HG03342 (cell line): ENCODE measurements at regions not wholly inside any gene's neighbourhood (a gene's known extent, or its start where the extent isn't known, plus 50 kb on each side); places are given as distances from the start of the nearest gene placed in this dataset.

ENCODE experiments used
- ATAC-seq: cut with Tn5 transposase; IDR thresholded peaks from one replicate; pipeline ENCODE4 v1.9.1; 2021; ENCODE audit warnings: mild to moderate bottlenecking, moderate library complexity; ENCODE audit not compliant: unreplicated experiment

DNA sequence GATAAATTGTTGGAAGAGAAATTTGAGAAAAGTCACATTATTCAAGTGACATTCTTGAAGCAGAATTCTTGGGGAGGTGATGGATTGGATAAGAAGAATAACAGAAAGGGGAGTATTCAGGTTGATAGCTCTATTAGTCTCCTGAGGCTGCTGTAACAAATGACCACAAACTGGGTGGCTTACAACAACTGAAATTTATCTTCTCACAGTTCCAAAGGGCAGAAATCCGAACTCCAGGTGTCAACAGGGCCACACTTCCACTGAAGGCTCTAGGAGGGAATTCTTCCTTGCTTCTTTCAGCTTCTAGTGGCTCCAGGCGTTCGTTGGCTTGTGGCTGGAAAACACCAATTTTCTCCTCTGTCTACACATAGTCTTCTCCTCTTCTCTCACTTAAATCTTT is 99.8 kb downstream of the TES start:
- no peak for ATAC-seq

DNA sequence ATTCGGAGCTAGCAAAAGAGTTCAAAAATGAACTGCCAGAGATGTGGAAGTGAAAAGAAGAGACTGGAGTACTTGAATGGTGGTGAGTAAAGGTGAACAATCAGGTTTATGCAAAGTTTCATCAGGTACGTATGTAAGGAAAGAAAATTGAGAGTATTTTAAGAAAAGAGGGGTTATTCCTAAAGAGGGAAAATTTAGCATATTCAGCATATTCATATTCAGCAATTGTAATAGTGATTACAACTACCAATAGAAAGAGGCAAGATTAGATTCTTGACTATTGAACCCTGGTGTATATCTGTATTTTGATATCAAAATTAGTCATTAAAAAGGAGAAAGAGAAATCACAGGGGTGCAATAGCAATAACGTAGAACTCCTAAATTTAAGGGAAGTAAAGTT is 100.9 kb downstream of the TES start:
- no peak for ATAC-seq

DNA sequence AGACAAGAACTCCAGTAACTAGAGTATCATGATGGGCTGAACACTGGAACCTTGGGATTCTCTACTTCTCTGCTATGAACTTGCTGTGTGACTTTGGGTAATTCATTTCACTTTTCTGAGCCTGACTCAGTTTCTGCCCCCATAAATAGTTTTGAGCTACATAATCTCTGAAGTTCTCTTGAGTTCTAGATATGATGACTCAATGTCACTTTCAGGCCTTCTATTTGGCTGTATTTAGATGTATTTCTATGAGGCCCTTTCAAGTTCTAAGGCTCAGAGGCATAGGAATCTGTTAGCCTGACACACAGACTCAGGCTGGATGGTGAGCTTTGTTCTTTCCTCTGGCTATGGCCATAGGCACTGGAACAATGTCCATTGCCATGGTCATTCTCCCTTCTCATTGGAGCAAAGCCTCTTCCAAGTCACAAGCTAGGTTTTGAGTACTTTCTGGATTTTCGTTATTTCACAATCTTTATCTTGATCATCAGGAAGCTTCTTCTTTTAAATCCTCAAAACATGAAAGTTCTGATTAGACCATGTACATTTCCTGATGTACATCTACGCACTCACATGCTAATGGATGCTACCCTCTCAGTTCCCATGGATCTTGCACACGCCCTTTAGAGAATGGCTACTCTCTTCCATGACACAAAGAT is 101.6 kb downstream of the TES start:
- no peak for ATAC-seq

DNA sequence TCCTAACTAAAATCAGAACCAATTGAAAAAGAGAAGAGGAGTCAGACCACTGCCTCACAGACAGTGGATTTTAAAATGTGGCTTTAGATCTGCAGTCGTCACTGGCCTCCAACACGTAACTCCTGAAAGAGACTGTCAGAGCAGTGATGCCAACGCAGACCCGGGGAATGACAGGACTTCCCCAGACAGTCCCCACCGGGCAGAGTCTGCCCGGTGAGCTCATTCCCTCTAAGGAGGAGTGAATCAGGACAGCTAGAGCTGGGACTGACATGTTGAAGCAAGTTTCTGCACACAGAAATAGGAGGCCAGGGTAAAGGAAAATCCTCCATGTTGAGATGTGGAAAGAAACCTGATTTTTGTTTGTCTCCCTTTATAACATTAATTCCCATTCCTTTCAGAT is 105.0 kb downstream of the TES start:
- no peak for ATAC-seq

DNA sequence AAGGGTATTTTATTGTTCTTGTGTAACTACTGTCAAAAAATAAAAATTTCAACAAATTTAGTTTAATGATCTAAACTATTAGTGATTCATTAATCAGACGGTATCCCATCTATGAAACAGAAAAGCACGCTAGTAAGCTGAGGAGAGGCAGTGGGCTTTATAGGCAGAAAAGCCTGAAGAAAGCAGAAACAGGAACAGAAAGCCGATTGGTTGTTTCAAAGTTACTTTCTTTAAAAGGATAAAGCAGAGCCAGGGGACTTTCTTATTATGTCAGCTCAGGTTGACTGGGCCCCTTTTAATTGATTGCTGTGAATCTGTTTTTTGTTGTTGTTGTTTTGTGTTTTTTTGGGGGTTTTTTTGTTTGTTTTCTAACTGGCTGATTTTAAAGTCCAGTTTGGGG is 105.5 kb downstream of the TES start:
- peak; percentile 29 for ATAC-seq

DNA sequence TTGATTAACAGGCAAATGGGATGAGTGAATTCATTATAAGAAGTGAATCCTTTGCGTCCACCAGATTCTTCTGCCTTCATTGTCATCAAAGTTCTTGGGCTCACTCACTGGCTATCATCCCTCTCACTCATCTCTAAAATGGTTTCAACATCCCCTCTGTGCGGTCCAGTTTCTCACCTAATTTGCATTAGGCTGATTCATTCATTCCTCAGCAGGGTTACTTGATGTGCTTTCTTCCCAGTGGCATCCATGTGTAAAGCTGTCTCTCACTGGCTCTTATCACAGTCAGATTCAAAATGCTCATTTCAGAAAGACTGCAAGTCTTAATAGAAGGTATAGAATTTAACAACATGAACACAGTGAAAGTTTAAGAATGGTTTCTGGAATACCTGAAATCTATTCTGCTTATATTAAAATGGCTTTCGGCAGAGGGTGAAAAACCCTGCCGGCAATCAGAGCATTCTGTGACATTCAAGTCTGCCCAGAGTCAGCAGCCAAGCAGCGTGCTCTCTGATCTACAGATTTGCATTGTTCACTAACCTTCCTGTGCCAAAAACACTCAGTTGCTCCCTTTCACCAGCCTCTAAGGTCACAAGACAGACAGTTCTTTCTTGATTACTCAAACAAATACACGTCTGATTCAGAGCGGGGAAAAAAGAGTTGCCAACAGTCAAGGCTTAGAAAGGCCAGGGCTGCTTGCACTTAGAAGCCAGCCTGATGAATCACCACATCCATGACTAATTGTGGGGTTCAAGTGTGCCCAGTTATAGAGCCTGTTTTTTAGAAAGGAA is 106.7 kb downstream of the TES start:
- ATAC-seq, result peak; percentile 91

DNA sequence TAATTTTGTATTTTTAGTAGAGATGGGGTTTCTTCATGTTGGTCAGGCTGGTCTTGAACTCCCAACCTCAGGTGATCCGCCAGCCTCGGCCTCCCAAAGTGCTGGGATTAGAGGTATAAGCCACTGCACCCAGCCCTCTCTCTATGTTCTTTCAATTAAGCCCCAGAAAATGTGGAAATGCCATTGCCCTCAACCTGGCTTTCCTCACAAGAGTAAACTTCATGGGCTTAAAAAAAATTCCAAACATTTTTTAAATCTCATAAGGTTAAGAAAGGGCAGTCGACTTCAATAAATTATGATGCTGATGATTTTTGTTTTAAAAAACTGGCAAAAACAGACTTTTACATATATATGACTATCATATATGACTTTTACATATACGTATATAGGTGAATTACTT is 107.6 kb downstream of the TES start:
- no peak for ATAC-seq

DNA sequence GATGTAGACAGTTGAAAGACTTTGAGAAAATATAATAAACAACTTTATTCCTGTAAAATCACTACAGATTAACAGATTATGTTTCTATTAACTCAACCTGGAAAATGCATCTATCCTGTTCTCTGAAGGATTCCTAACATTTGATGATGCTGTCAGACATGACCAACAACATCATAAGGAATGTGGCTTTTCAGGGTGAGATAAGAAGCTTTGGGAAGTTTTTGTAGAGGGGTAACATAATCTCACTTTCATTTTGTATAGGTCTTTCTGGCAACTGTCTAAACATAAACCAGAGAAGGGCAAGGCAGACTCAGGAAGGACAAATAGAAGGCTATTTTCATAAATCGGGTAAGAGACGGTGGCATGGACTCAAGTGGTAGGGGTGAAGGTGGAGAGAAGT is 112.2 kb downstream of the TES start:
- no peak for ATAC-seq

DNA sequence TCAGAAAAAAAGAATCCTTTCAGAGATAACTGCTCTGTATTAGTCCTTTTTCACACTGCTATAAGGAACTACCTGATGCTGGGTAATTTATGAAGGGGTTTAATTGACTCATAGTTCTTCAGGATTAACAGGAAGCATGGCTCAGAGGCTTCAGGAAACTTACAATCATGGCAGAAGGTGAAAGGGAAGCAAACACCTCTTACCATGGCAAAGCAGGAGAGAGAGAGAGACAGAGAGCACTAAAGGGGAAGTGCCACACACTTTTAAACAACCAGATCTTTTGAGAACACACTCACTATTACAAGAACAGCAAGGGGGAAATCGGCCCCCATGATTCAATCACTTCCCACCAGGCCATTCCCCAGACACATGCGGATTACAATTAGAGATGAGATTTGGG is 114.2 kb downstream of the TES start:
- no peak for ATAC-seq

DNA sequence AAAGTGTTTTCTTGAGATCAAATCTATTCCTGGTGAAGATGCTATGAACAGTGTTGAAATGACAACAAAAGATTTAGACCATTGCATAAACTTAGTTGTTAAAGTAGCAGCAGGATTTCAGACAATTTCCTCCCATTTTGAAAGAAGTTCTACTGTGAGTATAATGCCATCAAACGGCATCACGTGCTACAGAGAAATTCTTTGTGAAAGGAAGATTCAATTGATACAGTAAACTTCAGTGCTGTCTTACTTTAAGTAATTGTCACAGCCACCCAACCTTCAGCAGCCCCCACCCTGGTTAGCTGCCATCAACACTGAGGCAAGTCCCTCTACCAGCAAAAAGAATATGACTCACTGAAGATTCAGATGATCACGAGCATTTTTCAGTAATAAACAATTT is 115.2 kb downstream of the TES start:
- no peak for ATAC-seq

DNA sequence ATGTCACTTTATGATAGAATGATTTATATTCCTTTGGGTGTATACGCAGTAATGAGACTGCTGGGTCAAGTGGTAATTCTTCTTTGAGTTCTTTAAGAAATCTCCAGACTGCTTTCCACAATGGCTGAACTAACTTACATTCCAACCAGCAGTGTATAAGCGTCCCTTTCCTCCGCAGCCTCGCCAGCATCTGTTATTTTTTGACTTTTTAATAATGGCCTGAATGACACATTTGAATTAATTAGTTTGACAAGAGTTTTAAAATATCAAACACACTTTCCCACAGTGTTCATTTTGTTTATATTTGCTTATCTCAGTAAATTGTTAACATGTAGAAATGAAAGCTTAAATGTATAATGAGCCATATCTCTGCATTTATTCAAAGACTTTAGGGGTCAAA is 116.8 kb downstream of the TES start:
- no peak for ATAC-seq

DNA sequence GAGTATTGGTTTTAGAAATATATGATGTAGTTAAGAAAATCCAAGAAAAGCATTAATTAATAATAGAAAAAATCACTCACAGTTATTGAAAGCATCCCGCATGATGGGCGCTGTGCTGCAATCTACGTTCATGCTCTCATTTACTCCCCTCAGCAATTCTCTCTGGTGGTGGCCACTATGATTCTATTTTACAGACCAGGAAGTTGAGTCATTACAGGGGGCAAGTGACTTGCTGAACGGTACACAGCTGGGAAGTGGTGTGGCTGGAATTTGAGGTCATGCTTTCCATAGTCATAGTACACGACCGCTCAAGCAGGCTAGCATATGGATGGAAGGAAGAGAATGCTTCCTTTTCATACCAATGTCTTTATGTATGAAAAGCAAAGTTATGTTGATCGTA is 117.4 kb downstream of the TES start:
- no peak for ATAC-seq

DNA sequence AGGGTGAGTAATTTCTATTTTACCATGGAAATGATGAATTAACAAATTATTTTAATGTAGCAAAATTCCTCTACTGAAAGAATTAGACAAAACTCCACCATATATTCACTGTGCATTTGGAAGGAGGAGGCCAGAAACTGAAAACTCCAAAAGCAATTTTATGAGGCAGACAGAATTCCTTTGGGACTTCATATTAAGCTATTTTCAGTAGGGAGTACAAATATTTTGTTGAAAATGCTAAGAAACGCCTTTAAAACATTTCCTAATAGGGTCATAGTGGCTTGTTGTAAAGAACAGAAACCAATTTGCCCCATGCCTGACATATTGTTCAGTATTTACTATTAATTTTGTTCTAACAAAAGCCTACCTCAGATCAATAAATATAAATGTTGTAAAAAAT is 117.8 kb downstream of the TES start:
- no peak for ATAC-seq

DNA sequence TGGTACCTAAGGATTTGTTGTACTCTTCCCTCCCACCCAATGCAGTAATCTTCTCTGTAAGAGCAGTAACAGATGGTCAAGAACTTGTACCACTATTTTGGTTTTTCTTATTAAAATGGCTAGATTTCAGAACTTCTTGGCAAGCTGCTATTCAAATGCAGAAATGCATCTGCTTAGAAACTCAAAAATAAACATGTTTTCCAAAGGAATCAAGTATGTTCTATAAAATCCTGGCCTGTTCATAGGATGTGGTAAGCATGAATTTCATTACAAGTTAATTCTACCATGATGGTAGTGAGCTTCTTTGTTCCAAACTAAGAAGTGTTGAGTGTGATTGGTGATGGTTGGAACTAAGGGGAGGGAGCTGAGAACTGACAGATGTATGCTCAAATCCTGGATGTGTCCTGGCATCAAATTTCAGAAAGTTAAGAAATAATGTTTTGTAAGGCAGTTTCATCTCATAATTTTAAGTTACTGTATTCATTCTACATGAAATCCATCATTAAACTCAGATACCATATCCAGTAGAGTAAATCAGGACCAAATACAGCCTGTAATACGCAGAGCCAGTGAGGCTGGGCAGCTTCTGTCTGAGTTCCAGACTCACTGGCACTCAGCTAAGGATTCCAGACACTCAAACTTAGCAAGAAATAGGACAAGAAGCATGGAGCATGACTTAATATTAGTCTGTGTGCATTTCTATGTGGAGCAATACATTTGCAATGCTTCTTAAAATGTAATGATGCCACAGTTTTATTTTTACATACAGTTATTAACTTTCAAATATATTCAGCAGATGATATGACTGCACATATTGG is 119.6 kb downstream of the TES start:
- no peak for ATAC-seq

DNA sequence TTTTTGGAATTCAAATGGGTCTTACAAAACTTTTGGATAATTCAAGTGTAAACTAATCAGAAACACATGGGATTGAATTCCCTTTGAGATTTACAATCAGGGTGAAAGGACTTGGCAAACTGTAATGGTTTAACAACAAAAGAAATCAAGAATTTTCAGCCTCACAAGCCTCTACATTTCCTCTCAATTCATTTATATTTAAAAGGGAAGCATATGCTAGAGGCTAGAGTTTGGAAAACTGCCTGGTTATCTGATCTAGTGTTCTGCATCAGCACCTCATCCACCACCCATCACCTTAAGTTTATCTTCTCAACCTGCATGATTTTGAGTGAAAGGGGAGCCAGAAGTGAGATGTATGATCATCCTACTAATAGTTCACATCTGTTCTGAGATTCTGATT is 120.7 kb downstream of the TES start:
- no peak for ATAC-seq

DNA sequence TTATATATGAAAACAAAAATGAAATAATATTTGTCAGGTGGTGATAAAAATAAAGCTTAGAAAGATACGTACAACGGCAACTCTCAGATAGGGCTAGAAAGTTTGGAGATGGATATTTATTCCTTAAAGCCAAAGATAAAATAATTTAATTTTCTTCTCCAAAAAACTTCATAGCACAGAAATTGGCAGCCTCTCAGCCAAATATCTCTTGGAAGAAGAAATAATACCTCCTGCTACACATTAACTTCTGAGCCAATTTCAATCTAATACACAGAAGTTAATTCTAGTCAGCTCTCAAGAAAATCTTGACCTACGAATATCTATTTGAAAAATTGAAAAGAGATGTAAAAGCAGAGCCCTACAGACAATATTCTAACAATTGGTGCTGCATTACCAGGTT is 122.4 kb downstream of the TES start:
- ATAC-seq, result no peak

DNA sequence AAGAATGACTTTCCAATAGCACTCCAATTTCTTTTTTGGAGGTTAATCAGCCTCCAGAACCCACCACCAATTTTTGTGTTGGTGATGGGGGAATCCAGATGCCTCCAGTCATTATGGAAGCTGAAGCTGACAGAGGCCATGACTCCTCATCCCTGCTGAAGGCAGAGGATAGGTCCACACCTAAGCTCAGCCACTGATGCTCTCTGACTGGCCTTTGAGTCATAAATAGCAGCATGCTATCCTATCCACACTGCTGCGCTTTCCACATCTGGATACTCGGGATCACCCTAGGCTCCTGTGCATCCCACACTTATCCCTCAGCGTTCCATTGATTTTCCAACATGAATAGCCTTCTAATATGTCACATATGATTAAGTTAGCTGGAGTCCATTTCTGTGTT is 124.2 kb downstream of the TES start:
- no peak for ATAC-seq

DNA sequence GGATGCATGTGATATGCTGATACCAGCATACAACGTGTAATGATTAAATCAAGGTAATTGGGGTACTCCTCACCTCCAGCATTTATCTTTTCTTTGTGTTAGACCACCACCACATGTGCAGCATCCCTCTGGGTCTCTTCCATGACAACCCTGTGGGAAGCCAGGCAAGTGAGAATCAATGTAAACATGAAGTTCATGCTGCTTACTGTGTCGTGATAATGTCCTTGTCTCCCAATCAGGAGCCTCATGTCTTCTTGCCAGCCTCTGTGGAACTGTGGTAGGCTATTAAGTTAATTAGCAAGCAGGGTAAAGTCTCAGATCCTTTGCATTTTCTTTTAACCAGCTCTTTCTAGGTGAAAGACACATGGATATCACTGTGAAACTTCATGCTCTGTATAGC is 126.7 kb downstream of the TES start:
- ATAC-seq, result no peak

DNA sequence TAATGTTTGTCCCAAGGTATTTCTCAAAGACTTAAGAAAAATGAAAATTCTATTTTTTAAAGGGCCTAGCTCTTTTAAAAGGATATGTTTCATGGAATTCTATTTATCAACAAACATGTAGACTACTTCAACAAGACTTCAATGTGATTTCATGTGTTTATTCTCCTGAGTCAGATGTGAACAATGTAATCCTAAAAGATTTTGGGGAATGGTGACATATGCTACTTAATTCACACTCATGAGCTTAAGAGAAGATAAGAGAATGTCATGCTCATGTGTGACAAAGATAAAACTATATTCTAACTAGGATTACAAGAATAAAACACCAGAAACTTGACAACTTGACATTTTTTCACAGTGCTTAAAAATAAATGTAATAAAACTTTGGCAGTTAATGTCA is 127.5 kb downstream of the TES start:
- ATAC-seq, result no peak

DNA sequence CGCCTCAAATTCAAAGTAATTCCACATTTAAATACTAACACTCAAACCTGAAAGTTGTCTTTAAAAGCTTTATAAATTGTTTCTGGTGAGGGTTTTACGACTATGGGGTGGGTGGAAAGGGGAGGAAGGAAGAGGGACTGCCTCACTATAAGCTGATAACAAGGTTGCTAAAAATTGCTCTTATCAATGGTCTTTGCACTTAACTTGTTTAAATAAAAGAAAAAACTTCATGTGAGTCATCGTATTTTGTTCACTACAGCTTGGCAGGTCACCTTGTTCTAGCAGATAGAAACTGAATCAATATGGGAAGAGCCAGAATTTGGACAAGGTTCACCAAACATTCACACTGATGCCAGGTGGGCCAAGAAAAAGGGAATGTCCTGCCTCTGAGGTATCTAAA is 129.2 kb downstream of the TES start:
- ATAC-seq, result no peak

DNA sequence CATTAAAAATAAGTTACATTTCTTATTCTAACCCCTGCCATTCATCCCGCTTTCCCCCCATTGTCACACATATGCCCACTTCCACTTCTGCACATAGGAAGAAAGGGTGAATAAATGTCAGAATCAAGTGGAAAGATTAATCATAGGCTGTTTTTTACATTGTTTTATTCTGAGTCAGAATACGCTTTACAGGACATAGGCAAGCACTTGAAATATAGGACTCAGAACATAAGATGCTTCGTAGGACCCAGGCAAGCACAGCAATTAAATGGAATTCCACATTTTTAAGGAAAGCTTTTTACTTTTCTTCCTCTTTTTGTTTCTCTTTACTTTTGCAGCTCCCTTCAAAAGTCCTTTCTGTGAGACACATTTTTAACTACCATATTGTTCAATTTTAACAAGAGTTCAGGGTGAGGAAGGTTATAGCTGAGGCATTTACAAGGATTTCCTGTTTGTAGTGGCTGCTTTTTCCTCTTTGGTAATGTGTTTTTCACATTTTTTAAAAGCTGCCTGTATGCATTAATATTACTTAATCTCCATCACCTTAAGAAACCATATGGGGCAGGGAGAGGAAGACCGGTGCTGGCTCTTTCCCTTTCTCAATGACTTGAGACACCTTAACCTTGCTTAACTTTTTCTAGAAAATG is 130.0 kb downstream of the TES start:
- ATAC-seq, result no peak
